GM21528 (cell line): ENCODE measurements at regions not wholly inside any gene's neighbourhood (a gene's known extent, or its start where the extent isn't known, plus 50 kb on each side); places are given as distances from the start of the nearest gene placed in this dataset.

Source experiments
- ATAC-seq: cut with Tn5 transposase; IDR thresholded peaks from one replicate; pipeline ENCODE4 v1.9.1; 2021; ENCODE audit warnings: mild to moderate bottlenecking, moderate library complexity; ENCODE audit not compliant: unreplicated experiment, low FRiP score

- ATAC-seq: no peak
Measured at GRCh38 chrX:38985945-38986344, 184.7 kb downstream of the MID1IP1 start.

GRCh38 chrX:38986586-38986985 is 185.3 kb downstream of the MID1IP1 start:
- no peak for ATAC-seq

- ATAC-seq: no peak
Measured at GRCh38 chrX:38987198-38987651, 186.0 kb downstream of the MID1IP1 start.

GRCh38 chrX:38988301-38988700 is 187.0 kb downstream of the MID1IP1 start:
- ATAC-seq: no peak

- no peak for ATAC-seq
Measured at GRCh38 chrX:38989076-38989475, 187.8 kb downstream of the MID1IP1 start.

GRCh38 chrX:38991656-38992440 is 190.6 kb downstream of the MID1IP1 start:
- no peak for ATAC-seq

- ATAC-seq: no peak
Measured at GRCh38 chrX:38992441-38993096, 191.3 kb downstream of the MID1IP1 start.

GRCh38 chrX:38993500-38993899 is 192.2 kb downstream of the MID1IP1 start:
- ATAC-seq: no peak

- ATAC-seq: no peak
Measured at GRCh38 chrX:38999099-38999498, 197.8 kb downstream of the MID1IP1 start.

- no peak for ATAC-seq
Measured at GRCh38 chrX:38999967-39000745, 198.9 kb downstream of the MID1IP1 start.

GRCh38 chrX:39000802-39001201 is 199.5 kb downstream of the MID1IP1 start:
- no peak for ATAC-seq

GRCh38 chrX:39002466-39002865 is 201.2 kb downstream of the MID1IP1 start:
- no peak for ATAC-seq

- no peak for ATAC-seq
Measured at GRCh38 chrX:39008549-39008948, 207.3 kb downstream of the MID1IP1 start.

- no peak for ATAC-seq
Measured at GRCh38 chrX:39011454-39012221, 210.4 kb downstream of the MID1IP1 start.

- no peak for ATAC-seq
Measured at GRCh38 chrX:39012621-39013111, 211.4 kb downstream of the MID1IP1 start.

- ATAC-seq: no peak
Measured at GRCh38 chrX:39016556-39016955, 215.3 kb downstream of the MID1IP1 start.

- ATAC-seq: no peak
Measured at GRCh38 chrX:39017077-39017476, 215.8 kb downstream of the MID1IP1 start.

- ATAC-seq: no peak
Measured at GRCh38 chrX:39017716-39018115, 216.5 kb downstream of the MID1IP1 start.

- ATAC-seq: no peak
Measured at GRCh38 chrX:39018541-39018940, 217.3 kb downstream of the MID1IP1 start.

- no peak for ATAC-seq
Measured at GRCh38 chrX:39019056-39019455, 217.8 kb downstream of the MID1IP1 start.
